ENCODE measurements at regions not wholly inside any gene's neighbourhood (a gene's known extent, or its start where the extent isn't known, plus 50 kb on each side); places are given as distances from the start of the nearest gene placed in this dataset.

DNA sequence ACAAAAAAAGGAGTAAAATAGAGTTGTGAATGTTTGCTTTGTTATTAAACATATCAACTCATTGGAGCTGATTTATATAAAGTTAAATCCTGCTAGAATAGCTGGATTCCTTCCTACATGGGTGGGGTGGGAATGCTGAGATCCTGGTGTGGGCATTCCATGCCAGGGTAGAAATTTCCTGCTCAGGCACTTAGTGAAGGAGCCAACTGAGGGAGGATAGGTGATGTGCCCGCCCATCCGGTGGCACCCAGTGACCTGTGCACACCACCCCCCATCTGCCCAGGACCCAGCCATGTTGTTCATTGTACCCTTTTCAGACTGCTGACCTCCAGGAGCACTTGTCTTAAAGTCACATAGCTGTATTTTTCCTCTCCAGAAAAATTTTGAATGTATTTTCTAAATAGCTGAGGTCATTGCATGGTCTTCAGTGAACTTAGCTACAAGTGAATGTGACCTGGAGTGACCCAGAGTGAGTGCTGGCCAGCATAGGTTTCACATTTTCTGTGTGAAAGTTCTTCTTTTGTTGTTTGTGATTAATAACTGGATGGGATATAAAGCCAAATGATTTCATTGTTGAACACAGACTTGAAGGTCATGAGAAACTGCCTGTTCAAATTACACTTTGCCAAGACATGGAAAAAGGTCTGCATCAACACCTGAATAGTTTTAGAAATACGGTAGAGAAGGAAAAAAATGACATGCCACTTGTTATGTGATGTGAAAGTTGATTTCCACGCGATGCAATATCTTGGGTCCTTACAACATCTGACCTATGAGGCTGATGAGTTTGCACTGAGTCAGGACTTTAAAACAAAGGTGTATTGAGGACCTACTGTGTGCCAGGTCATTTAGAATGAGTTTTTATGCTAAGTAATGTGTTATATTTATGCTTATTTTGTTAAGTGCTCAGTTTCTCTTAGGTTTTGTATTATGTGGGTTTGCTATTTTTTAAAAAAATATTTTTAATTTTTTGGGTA lies 77.2 kb downstream of the UTRN start:
- TF ChIP-seq CTCF (conservative IDR thresholded peaks at IDR 0.05) = no peak
- TF ChIP-seq ZFX (IDR thresholded peaks at IDR 0.05) = no peak

Measured in C4-2B (cell line).